OCI-LY3 (cell line): ENCODE measurements at regions not wholly inside any gene's neighbourhood (a gene's known extent, or its start where the extent isn't known, plus 50 kb on each side); places are given as distances from the start of the nearest gene placed in this dataset.

ENCODE experiments used
- CTCF ChIP-seq: fragments of 200-600, 300-600 bp; sonication (generic); IDR thresholded peaks from 2 replicates; pipeline ENCODE4 v1.5.1; 2014; ENCODE audit warnings: antibody characterized with exemption, low read length, low read depth
- EZH2phosphoT487 ChIP-seq: fragments of 200-600 bp; shearing (Covaris generic); IDR thresholded peaks from 2 replicates; pipeline ENCODE4 v1.6.1; 2018; ENCODE audit warnings: antibody characterized with exemption, mixed run types, low read depth

- no peak for TF ChIP-seq EZH2phosphoT487
- TF ChIP-seq CTCF: no peak
These were observed 117.3 kb upstream of the TBX20 start for GRCh38 chr7:35371221-35371620.
